ENCODE measurements at regions not wholly inside any gene's neighbourhood (a gene's known extent, or its start where the extent isn't known, plus 50 kb on each side); places are given as distances from the start of the nearest gene placed in this dataset.

DNA sequence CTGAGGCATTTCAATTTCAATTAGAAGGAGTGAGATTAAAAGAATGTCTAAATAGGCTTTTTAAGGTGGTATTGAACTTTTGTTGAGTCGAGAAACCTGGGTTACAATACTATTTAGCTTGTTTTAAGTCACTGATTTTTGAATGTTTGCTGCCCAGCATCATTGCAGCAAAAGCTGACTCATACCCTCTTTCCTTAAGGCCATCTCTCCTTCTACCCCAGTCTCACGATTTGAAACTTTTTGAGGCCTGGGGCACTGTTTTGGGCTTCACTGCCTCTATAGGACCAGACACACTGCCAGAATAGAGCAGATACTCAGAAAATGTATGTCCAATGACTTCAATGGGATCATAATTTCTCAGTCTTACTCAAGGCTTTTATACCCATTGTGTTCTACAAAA is 319.6 kb upstream of the TGFBR2 start:
- H3K4me3 ChIP-seq (ENCODE audit: low read depth in 1 of 2, low read length in 1 of 2): no peak overlapping the region
- H3K27ac ChIP-seq: no peak overlapping the region
- no peaks in the 10 kb centered on the region for H3K27me3 ChIP-seq
- H3K9me3 ChIP-seq: no peaks in the 10 kb centered on the region
- TF ChIP-seq, protein P1, sequence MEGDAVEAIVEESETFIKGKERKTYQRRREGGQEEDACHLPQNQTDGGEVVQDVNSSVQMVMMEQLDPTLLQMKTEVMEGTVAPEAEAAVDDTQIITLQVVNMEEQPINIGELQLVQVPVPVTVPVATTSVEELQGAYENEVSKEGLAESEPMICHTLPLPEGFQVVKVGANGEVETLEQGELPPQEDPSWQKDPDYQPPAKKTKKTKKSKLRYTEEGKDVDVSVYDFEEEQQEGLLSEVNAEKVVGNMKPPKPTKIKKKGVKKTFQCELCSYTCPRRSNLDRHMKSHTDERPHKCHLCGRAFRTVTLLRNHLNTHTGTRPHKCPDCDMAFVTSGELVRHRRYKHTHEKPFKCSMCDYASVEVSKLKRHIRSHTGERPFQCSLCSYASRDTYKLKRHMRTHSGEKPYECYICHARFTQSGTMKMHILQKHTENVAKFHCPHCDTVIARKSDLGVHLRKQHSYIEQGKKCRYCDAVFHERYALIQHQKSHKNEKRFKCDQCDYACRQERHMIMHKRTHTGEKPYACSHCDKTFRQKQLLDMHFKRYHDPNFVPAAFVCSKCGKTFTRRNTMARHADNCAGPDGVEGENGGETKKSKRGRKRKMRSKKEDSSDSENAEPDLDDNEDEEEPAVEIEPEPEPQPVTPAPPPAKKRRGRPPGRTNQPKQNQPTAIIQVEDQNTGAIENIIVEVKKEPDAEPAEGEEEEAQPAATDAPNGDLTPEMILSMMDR (IDR thresholded peaks at IDR 0.05): no peak
- peaks cover 16 to 34% of the 10 kb centered on the region in 2 experiments for H3K4me1 ChIP-seq (ENCODE audit: control insufficient read depth in 1 of 2, insufficient read depth in 1 of 2, low read depth in 1 of 2, low read length in 1 of 2)
- no peaks in the 10 kb centered on the region for H3K36me3 ChIP-seq

DNA sequence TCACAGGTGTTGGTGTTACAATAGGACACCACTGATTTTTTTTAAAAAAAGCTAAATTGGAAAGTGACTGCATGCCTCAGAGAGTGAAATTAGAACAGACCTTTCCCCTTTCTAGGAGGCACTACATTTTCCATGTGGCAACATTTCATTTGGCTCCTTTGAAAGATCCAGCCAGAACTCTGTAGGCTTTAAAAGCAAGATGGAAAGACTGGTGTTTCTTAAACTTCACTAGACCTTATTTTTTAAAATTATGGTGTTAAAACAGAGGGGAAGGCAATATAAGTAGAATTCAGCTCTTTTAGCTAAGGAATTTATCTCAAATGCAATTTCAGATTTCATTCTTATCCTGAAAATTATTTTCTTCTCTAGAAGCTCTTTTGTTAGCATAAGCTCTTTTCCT is 317.6 kb upstream of the TGFBR2 start:
- Histone ChIP-seq H3K27ac (peak overlapping the region; percentile 76), H3K36me3 (no peaks in the 10 kb centered on the region), H3K4me1 (ENCODE audit: control insufficient read depth in 1 of 2, insufficient read depth in 1 of 2, low read depth in 1 of 2, low read length in 1 of 2) (peaks cover 24 to 47% of the 10 kb centered on the region in 2 experiments), H3K4me3 (ENCODE audit: low read depth in 1 of 2, low read length in 1 of 2) (no peak overlapping the region), H3K9me3 (no peaks in the 10 kb centered on the region), H3K27me3 (no peaks in the 10 kb centered on the region)
- TF ChIP-seq, protein P1 (IDR thresholded peaks at IDR 0.05): no peak

DNA sequence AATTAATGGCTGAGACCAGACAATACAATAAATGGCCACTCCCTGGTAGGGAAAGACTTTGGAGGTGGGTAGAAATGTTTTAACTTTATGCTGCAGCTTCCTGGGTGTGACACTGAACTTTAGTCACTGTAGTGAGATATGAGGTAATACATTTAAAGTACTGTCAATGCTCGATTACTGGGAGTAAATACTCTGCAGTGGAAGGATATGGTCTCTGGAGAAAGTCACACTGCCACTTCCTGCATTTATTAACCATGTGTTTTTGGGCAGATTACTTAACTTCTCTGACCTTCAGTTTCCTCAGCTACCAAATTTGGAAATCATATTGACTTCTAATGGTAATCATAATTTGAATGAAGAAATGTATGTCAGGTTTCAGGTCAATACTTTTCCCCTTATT is 317.1 kb upstream of the TGFBR2 start:
- H3K4me1 ChIP-seq (ENCODE audit: control insufficient read depth in 1 of 2, insufficient read depth in 1 of 2, low read depth in 1 of 2, low read length in 1 of 2): peaks cover 24 to 47% of the 10 kb centered on the region in 2 experiments
- no peak overlapping the region for H3K4me3 ChIP-seq (ENCODE audit: low read depth in 1 of 2, low read length in 1 of 2)
- no peaks in the 10 kb centered on the region for H3K36me3 ChIP-seq
- H3K9me3 ChIP-seq: no peaks in the 10 kb centered on the region
- no peaks in the 10 kb centered on the region for H3K27me3 ChIP-seq
- TF ChIP-seq, protein P1 (IDR thresholded peaks at IDR 0.05): no peak
- peak overlapping the region; percentile 76 for H3K27ac ChIP-seq

DNA sequence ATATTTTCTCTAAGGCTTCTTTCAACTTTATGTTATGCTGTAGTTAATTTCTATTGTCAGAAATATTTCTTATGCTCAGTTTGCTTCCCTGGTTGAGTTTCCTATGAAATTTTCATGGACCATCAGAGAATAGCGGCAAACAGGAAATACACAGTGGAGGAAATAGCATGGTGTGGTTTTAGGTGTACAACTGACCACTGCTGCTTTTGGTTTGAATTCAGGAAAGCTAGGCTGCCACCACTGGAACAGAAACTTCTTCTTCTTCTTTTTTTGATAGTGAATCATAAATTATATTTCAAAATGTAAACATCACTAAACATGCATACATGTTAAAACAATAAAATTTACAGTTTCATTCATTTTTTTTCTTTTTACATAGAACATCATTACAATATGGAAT is 316.6 kb upstream of the TGFBR2 start:
- H3K27me3 ChIP-seq: no peaks in the 10 kb centered on the region
- peaks cover 24 to 47% of the 10 kb centered on the region in 2 experiments for H3K4me1 ChIP-seq (ENCODE audit: control insufficient read depth in 1 of 2, insufficient read depth in 1 of 2, low read depth in 1 of 2, low read length in 1 of 2)
- H3K4me3 ChIP-seq (ENCODE audit: low read depth in 1 of 2, low read length in 1 of 2): no peak overlapping the region
- H3K36me3 ChIP-seq: no peaks in the 10 kb centered on the region
- peak overlapping the region; percentile 76 for H3K27ac ChIP-seq
- TF ChIP-seq, protein P1 (IDR thresholded peaks at IDR 0.05): no peak
- no peaks in the 10 kb centered on the region for H3K9me3 ChIP-seq

DNA sequence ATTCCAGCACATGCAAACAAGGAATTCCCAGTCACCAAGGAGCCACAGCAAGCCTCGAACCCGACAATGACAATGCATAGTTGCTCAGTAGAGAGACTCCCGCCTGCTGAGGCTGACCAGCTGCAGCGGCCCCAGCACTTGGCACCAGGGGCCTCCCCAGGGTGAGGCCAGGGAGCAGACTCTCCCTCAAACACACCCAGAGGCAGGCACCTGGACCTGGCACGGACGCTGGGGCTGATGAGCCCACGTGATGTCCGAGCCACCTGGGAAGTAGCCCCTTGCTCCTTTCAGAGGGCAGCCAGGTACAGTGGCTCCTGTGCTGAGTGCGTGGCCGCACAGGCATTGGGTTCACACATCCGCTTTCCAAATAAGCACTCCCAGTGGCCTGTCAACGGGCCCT is 315.9 kb upstream of the TGFBR2 start:
- no peaks in the 10 kb centered on the region for H3K36me3 ChIP-seq
- no peak overlapping the region for H3K4me3 ChIP-seq (ENCODE audit: low read depth in 1 of 2, low read length in 1 of 2)
- TF ChIP-seq, protein P1 (IDR thresholded peaks at IDR 0.05): no peak
- peaks cover 24 to 44% of the 10 kb centered on the region in 2 experiments for H3K4me1 ChIP-seq (ENCODE audit: control insufficient read depth in 1 of 2, insufficient read depth in 1 of 2, low read depth in 1 of 2, low read length in 1 of 2)
- no peaks in the 10 kb centered on the region for H3K9me3 ChIP-seq
- H3K27ac ChIP-seq: peak overlapping the region; percentile 76
- H3K27me3 ChIP-seq: no peaks in the 10 kb centered on the region
